ENCODE measurements at regions not wholly inside any gene's neighbourhood (a gene's known extent, or its start where the extent isn't known, plus 50 kb on each side); places are given as distances from the start of the nearest gene placed in this dataset.

- TF ChIP-seq, protein P1, sequence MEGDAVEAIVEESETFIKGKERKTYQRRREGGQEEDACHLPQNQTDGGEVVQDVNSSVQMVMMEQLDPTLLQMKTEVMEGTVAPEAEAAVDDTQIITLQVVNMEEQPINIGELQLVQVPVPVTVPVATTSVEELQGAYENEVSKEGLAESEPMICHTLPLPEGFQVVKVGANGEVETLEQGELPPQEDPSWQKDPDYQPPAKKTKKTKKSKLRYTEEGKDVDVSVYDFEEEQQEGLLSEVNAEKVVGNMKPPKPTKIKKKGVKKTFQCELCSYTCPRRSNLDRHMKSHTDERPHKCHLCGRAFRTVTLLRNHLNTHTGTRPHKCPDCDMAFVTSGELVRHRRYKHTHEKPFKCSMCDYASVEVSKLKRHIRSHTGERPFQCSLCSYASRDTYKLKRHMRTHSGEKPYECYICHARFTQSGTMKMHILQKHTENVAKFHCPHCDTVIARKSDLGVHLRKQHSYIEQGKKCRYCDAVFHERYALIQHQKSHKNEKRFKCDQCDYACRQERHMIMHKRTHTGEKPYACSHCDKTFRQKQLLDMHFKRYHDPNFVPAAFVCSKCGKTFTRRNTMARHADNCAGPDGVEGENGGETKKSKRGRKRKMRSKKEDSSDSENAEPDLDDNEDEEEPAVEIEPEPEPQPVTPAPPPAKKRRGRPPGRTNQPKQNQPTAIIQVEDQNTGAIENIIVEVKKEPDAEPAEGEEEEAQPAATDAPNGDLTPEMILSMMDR (conservative IDR thresholded peaks at IDR 0.05; ENCODE audit: low read length): peak; percentile 98
- peak; percentile 38 for DNase-seq (ENCODE audit: low read depth)
- no peak overlapping the region for H3K4me3 ChIP-seq (ENCODE audit: low read length)
Observed at GRCh38 chr6:56314683-56315523, 67.5 kb upstream of the COL21A1 start.

GRCh38 chr6:56311533-56312448 lies 64.4 kb upstream of the COL21A1 start:
- DNase-seq (ENCODE audit: low read depth): no peak
- TF ChIP-seq, protein P1 (conservative IDR thresholded peaks at IDR 0.05; ENCODE audit: low read length): no peak
- H3K4me3 ChIP-seq (ENCODE audit: low read length): no peak overlapping the region

- DNase-seq (ENCODE audit: low read depth): peak; percentile 16
- no peak overlapping the region for H3K4me3 ChIP-seq (ENCODE audit: low read length)
- TF ChIP-seq, protein P1 (conservative IDR thresholded peaks at IDR 0.05; ENCODE audit: low read length): no peak
Observed at GRCh38 chr6:56311061-56311460, 63.7 kb upstream of the COL21A1 start.

GRCh38 chr6:56310241-56310640 lies 62.9 kb upstream of the COL21A1 start:
- no peak for DNase-seq (ENCODE audit: low read depth)
- TF ChIP-seq, protein P1 (conservative IDR thresholded peaks at IDR 0.05; ENCODE audit: low read length): no peak
- no peak overlapping the region for H3K4me3 ChIP-seq (ENCODE audit: low read length)

- TF ChIP-seq, protein P1 (conservative IDR thresholded peaks at IDR 0.05; ENCODE audit: low read length): no peak
- H3K4me3 ChIP-seq (ENCODE audit: low read length): no peak overlapping the region
- DNase-seq (ENCODE audit: low read depth): no peak
Observed at GRCh38 chr6:56299916-56300315, 52.5 kb upstream of the COL21A1 start.

DNA sequence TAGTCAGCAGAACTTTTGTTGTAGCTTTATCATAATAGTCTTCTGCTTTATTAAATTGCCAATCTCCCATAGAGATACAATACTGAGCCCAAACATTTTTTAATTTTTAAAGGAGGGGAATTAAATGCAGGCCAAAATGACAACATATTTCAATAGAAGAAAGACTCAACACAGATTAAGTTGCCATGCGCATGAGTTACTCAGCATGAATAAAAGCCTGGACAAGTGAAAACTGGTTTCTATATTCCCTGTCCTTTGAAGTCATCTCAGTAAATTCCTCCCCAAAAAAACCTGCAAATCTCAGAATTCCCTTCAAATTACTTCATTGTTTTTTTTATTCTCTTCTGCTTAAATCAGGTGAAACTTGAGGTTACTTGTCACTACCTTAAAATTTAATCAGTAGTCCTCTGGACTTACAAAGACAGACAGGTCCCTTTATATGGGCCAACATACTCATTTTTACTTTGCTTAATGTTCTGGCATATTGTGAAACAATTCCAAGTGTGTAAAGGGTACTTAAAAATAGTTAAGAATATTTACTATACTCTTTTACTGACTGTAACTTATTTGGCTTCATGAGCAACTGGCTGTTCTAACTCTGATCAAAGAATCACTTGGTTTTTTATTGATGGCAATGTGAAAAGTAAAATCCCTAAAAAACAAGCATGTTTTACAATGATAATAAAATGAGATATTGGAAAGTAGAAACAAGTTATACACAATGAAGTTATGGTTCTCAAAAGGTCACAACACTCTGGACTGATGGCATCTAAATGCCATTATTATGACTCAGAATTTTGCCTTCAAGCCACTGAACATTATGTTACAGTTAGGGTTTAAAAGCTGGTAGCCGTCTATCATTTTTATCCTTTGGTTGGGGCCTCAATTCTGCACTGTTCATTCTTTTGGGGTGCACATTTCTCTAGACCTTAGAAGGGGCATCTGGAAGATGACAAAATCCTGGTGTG lies 49.9 kb upstream of the COL21A1 start:
- DNase-seq (ENCODE audit: low read depth): no peak
- no peak overlapping the region for H3K4me3 ChIP-seq (ENCODE audit: low read length)
- TF ChIP-seq, protein P1 (conservative IDR thresholded peaks at IDR 0.05; ENCODE audit: low read length): no peak
